ENCODE measurements at regions not wholly inside any gene's neighbourhood (a gene's known extent, or its start where the extent isn't known, plus 50 kb on each side); places are given as distances from the start of the nearest gene placed in this dataset.

DNA sequence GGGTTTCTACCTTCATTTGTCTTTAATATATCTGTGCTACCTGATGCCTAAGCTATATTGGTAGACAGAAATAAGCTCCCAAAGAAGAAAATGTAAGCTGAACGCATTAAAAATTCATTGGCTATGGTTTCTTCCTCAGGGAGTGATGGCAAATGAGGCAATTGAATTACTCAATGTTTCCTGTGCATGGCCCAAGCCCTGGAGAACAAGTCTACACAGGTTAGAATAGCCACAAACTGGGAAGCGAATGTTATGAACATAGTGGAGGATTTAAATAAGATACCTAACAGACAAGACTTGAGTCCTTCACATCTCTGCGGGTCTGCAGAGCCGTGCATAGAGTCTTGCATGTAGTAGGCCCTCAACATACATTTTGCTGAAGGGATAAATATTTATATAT lies 350.3 kb downstream of the RWDD3 start:
- Histone ChIP-seq H3K9ac (ENCODE audit: low read depth, low read length, poor library complexity, severe bottlenecking) (no peak overlapping the region), H3K4me2 (ENCODE audit: low read depth, low read length, poor library complexity, severe bottlenecking) (no peak overlapping the region), H3F3A (ENCODE audit: low read depth) (no peaks in the 10 kb centered on the region), H3K79me2 (ENCODE audit: insufficient read depth, low read length) (no peaks in the 10 kb centered on the region), H3K9me3 (ENCODE audit: insufficient read depth, low read depth, low read length) (no peaks in the 10 kb centered on the region), H3K36me3 (ENCODE audit: insufficient read depth, low read length) (no peaks in the 10 kb centered on the region), H3K9me2 (replicated peaks; ENCODE audit: low read depth, low read length) (no peaks in the 10 kb centered on the region), H3K27me3 (ENCODE audit: insufficient read depth, low read length, poor library complexity, severe bottlenecking) (no peaks in the 10 kb centered on the region), H2AFZ (ENCODE audit: low read length) (no peak overlapping the region), H3K4me1 (ENCODE audit: insufficient read depth, low read length, poor library complexity, severe bottlenecking) (no peaks in the 10 kb centered on the region), H4K20me1 (ENCODE audit: insufficient read depth, low read length, poor library complexity, severe bottlenecking) (no peaks in the 10 kb centered on the region), H3K4me3 (ENCODE audit: low read length, poor library complexity, severe bottlenecking) (no peak overlapping the region)
- TF ChIP-seq, protein P1, sequence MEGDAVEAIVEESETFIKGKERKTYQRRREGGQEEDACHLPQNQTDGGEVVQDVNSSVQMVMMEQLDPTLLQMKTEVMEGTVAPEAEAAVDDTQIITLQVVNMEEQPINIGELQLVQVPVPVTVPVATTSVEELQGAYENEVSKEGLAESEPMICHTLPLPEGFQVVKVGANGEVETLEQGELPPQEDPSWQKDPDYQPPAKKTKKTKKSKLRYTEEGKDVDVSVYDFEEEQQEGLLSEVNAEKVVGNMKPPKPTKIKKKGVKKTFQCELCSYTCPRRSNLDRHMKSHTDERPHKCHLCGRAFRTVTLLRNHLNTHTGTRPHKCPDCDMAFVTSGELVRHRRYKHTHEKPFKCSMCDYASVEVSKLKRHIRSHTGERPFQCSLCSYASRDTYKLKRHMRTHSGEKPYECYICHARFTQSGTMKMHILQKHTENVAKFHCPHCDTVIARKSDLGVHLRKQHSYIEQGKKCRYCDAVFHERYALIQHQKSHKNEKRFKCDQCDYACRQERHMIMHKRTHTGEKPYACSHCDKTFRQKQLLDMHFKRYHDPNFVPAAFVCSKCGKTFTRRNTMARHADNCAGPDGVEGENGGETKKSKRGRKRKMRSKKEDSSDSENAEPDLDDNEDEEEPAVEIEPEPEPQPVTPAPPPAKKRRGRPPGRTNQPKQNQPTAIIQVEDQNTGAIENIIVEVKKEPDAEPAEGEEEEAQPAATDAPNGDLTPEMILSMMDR (conservative IDR thresholded peaks at IDR 0.05; ENCODE audit: low read length), result no peak
- TF ChIP-seq EZH2phosphoT487 (IDR thresholded peaks at IDR 0.05; ENCODE audit: borderline replicate concordance), result no peak

GRCh38 chr1:95604771-95605170 lies 370.8 kb downstream of the RWDD3 start:
- Histone ChIP-seq H3K27me3 (ENCODE audit: insufficient read depth, low read length, poor library complexity, severe bottlenecking) (no peaks in the 10 kb centered on the region), H3K79me2 (ENCODE audit: insufficient read depth, low read length) (no peaks in the 10 kb centered on the region), H3F3A (ENCODE audit: low read depth) (no peaks in the 10 kb centered on the region), H3K9ac (ENCODE audit: low read depth, low read length, poor library complexity, severe bottlenecking) (no peak overlapping the region), H3K4me1 (ENCODE audit: insufficient read depth, low read length, poor library complexity, severe bottlenecking) (no peaks in the 10 kb centered on the region), H3K9me2 (replicated peaks; ENCODE audit: low read depth, low read length) (no peaks in the 10 kb centered on the region), H3K9me3 (ENCODE audit: insufficient read depth, low read depth, low read length) (no peaks in the 10 kb centered on the region), H2AFZ (ENCODE audit: low read length) (no peak overlapping the region), H4K20me1 (ENCODE audit: insufficient read depth, low read length, poor library complexity, severe bottlenecking) (no peaks in the 10 kb centered on the region), H3K4me3 (ENCODE audit: low read length, poor library complexity, severe bottlenecking) (no peak overlapping the region), H3K4me2 (ENCODE audit: low read depth, low read length, poor library complexity, severe bottlenecking) (no peak overlapping the region), H3K36me3 (ENCODE audit: insufficient read depth, low read length) (no peaks in the 10 kb centered on the region)
- no peak for TF ChIP-seq EZH2phosphoT487 (IDR thresholded peaks at IDR 0.05; ENCODE audit: borderline replicate concordance)
- TF ChIP-seq, protein P1 (conservative IDR thresholded peaks at IDR 0.05; ENCODE audit: low read length), result no peak

GRCh38 chr1:95614197-95614596 lies 380.2 kb downstream of the RWDD3 start:
- H3K36me3 ChIP-seq (ENCODE audit: insufficient read depth, low read length), result no peaks in the 10 kb centered on the region
- H3F3A ChIP-seq (ENCODE audit: low read depth), result no peaks in the 10 kb centered on the region
- H3K9me2 ChIP-seq (replicated peaks; ENCODE audit: low read depth, low read length), result no peaks in the 10 kb centered on the region
- TF ChIP-seq, protein P1 (conservative IDR thresholded peaks at IDR 0.05; ENCODE audit: low read length), result no peak
- no peak for TF ChIP-seq EZH2phosphoT487 (IDR thresholded peaks at IDR 0.05; ENCODE audit: borderline replicate concordance)
- H3K9me3 ChIP-seq (ENCODE audit: insufficient read depth, low read depth, low read length), result no peaks in the 10 kb centered on the region
- no peaks in the 10 kb centered on the region for H3K27me3 ChIP-seq (ENCODE audit: insufficient read depth, low read length, poor library complexity, severe bottlenecking)
- no peak overlapping the region for H3K4me3 ChIP-seq (ENCODE audit: low read length, poor library complexity, severe bottlenecking)
- H3K4me1 ChIP-seq (ENCODE audit: insufficient read depth, low read length, poor library complexity, severe bottlenecking), result no peaks in the 10 kb centered on the region
- no peak overlapping the region for H3K4me2 ChIP-seq (ENCODE audit: low read depth, low read length, poor library complexity, severe bottlenecking)
- no peaks in the 10 kb centered on the region for H3K79me2 ChIP-seq (ENCODE audit: insufficient read depth, low read length)
- H2AFZ ChIP-seq (ENCODE audit: low read length), result no peak overlapping the region
- no peak overlapping the region for H3K9ac ChIP-seq (ENCODE audit: low read depth, low read length, poor library complexity, severe bottlenecking)
- H4K20me1 ChIP-seq (ENCODE audit: insufficient read depth, low read length, poor library complexity, severe bottlenecking), result no peaks in the 10 kb centered on the region
